ENCODE measurements at regions not wholly inside any gene's neighbourhood (a gene's known extent, or its start where the extent isn't known, plus 50 kb on each side); places are given as distances from the start of the nearest gene placed in this dataset.

DNA sequence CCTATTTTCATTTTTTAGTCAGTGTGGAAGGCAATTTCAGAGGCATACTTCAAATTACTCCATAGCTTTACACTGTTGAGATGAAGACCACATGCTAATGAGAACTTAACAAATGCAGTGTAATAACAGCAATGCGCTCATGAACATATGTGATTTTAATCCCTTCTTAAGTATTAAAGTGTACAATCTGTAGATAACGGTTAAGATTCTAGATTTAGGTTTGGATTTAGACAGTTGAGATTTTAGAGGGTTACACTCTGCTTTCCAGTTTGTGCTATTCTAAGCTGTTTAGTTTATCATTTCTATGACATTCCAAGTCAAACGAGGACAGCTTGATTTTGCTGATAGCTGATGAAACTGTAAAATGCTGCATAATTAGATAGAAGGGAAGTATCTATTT lies 257.8 kb upstream of the CHRM3 start:
- TF ChIP-seq, protein P1, sequence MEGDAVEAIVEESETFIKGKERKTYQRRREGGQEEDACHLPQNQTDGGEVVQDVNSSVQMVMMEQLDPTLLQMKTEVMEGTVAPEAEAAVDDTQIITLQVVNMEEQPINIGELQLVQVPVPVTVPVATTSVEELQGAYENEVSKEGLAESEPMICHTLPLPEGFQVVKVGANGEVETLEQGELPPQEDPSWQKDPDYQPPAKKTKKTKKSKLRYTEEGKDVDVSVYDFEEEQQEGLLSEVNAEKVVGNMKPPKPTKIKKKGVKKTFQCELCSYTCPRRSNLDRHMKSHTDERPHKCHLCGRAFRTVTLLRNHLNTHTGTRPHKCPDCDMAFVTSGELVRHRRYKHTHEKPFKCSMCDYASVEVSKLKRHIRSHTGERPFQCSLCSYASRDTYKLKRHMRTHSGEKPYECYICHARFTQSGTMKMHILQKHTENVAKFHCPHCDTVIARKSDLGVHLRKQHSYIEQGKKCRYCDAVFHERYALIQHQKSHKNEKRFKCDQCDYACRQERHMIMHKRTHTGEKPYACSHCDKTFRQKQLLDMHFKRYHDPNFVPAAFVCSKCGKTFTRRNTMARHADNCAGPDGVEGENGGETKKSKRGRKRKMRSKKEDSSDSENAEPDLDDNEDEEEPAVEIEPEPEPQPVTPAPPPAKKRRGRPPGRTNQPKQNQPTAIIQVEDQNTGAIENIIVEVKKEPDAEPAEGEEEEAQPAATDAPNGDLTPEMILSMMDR (tag by site-specific recombination; IDR thresholded peaks at IDR 0.05) = no peak
- no peak for TF ChIP-seq BCL11A (tag by site-specific recombination; IDR thresholded peaks at IDR 0.05; ENCODE audit: low read depth)
- TF ChIP-seq ZFP37 (tag by site-specific recombination; IDR thresholded peaks at IDR 0.05) = no peak
- TF ChIP-seq ZNF549 (tag by site-specific recombination; IDR thresholded peaks at IDR 0.05) = no peak
- no peak for TF ChIP-seq TCF7L2 (IDR thresholded peaks at IDR 0.05; ENCODE audit: borderline replicate concordance, low read depth, low read length)
- no peak for TF ChIP-seq ZNF350 (tag by site-specific recombination; IDR thresholded peaks at IDR 0.05)
